CD14-positive monocyte (primary cell): ENCODE measurements at regions not wholly inside any gene's neighbourhood (a gene's known extent, or its start where the extent isn't known, plus 50 kb on each side); places are given as distances from the start of the nearest gene placed in this dataset.

Experiments
- DNase-seq, 3 donors: peaks; one replicate each; pipeline ENCODE4 v3.0.0-alpha.2; 2011 to 2022
- H2AFZ ChIP-seq: 2 replicates; pipeline ENCODE4 v1.6.0; 2012; ENCODE audit warnings: mild to moderate bottlenecking, low read depth, low read length, inconsistent platforms; ENCODE audit not compliant: insufficient read depth, poor library complexity, severe bottlenecking
- H3K27ac ChIP-seq, 2 donors: 1 replicate in 1 of 2; 2 replicates in 1 of 2; pipeline ENCODE4 v1.5.1; 2012 to 2013; ENCODE audit warnings: low read length in 2 of 2, control low read depth in 1 of 2, inconsistent platforms in 1 of 2, low read depth in 1 of 2, mild to moderate bottlenecking in 1 of 2
- H3K27me3 ChIP-seq, 2 donors: one replicate each; pipeline versions ENCODE4 v1.6.0 to v1.6.1; 2011 to 2013; ENCODE audit warnings: low read length in 2 of 2; ENCODE audit not compliant: control insufficient read depth in 2 of 2, insufficient read depth in 2 of 2
- H3K36me3 ChIP-seq, 2 donors: replicated peaks in 1 of 2; 1 replicate in 1 of 2; 2 replicates in 1 of 2; pipeline versions ENCODE4 v1.5.1 to v1.6.1; 2012 to 2013; ENCODE audit warnings: low read length in 2 of 2, control low read depth in 1 of 2, inconsistent platforms in 1 of 2, mild to moderate bottlenecking in 1 of 2; ENCODE audit not compliant: insufficient read depth in 2 of 2, control insufficient read depth in 1 of 2
- H3K4me1 ChIP-seq, 2 donors: 1 replicate in 1 of 2; 2 replicates in 1 of 2; pipeline versions ENCODE4 v1.5.1 to v1.6.1; 2012 to 2013; ENCODE audit warnings: low read length in 2 of 2, control low read depth in 1 of 2, inconsistent platforms in 1 of 2, mild to moderate bottlenecking in 1 of 2, moderate library complexity in 1 of 2; ENCODE audit not compliant: insufficient read depth in 2 of 2, control insufficient read depth in 1 of 2
- H3K4me2 ChIP-seq: replicated peaks from 2 replicates; pipeline ENCODE3; 2012; ENCODE audit warnings: low read length, moderate library complexity, mild to moderate bottlenecking; ENCODE audit not compliant: poor library complexity, severe bottlenecking; ENCODE audit errors: extremely low read depth
- H3K4me3 ChIP-seq, 3 experiments: fragments of 200-600 bp in 1 of 3; sonication (generic) in 1 of 3; replicated peaks in 1 of 3; 1 replicate in 2 of 3; 2 replicates in 1 of 3; pipeline ENCODE4 v1.5.1; 2011 to 2013; ENCODE audit warnings: low read length in 3 of 3, mild to moderate bottlenecking in 3 of 3, control low read depth in 2 of 3, low read depth in 2 of 3, inconsistent platforms in 1 of 3, moderate library complexity in 1 of 3
- H3K79me2 ChIP-seq: 2 replicates; pipeline ENCODE4 v1.6.0; 2012; ENCODE audit warnings: mild to moderate bottlenecking, control low read depth, inconsistent platforms, low read length, moderate library complexity; ENCODE audit not compliant: insufficient read depth
- H3K9ac ChIP-seq: 2 replicates; pipeline ENCODE4 v1.6.0; 2017; ENCODE audit warnings: low read length, mild to moderate bottlenecking; ENCODE audit not compliant: insufficient read depth, poor library complexity, severe bottlenecking
- H3K9me3 ChIP-seq, 2 donors: replicated peaks in 1 of 2; 1 replicate in 1 of 2; 2 replicates in 1 of 2; pipeline versions ENCODE4 v1.5.1 to v1.6.1; 2012 to 2013; ENCODE audit warnings: low read length in 2 of 2, control low read depth in 1 of 2; ENCODE audit not compliant: control insufficient read depth in 1 of 2, insufficient read depth in 1 of 2
- H4K20me1 ChIP-seq: 2 replicates; pipeline ENCODE4 v1.6.0; 2012; ENCODE audit warnings: mild to moderate bottlenecking, low read length, control low read depth, moderate library complexity; ENCODE audit not compliant: insufficient read depth
- H3K27ac Mint-ChIP-seq, 7 donors: one replicate each; pipeline ENCODE4 v1.8.0; 2020; ENCODE audit warnings: mild to moderate bottlenecking in 7 of 7, mixed read lengths in 7 of 7, moderate library complexity in 6 of 7, inconsistent platforms in 2 of 7
- H3K27me3 Mint-ChIP-seq, 3 donors: one replicate each; pipeline ENCODE4 v1.8.0; 2021 to 2022; ENCODE audit warnings: low read depth in 3 of 3, mild to moderate bottlenecking in 3 of 3, mixed read lengths in 3 of 3, moderate library complexity in 3 of 3, inconsistent platforms in 1 of 3
- H3K36me3 Mint-ChIP-seq, 2 donors: one replicate each; pipeline ENCODE4 v1.8.0; 2020; ENCODE audit warnings: mixed read lengths in 2 of 2, inconsistent platforms in 1 of 2, mild to moderate bottlenecking in 1 of 2
- H3K4me1 Mint-ChIP-seq: one replicate; pipeline ENCODE4 v1.8.0; 2020; ENCODE audit warnings: mild to moderate bottlenecking, mixed read lengths
- H3K4me3 Mint-ChIP-seq, 2 donors: one replicate each; pipeline ENCODE4 v1.8.0; 2020; ENCODE audit warnings: mild to moderate bottlenecking in 2 of 2, mixed read lengths in 2 of 2, moderate library complexity in 1 of 2
- H3K9me3 Mint-ChIP-seq, 7 donors: one replicate each; pipeline ENCODE4 v1.8.0; 2020 to 2022; ENCODE audit warnings: mixed read lengths in 7 of 7, mild to moderate bottlenecking in 6 of 7, moderate library complexity in 6 of 7, inconsistent platforms in 2 of 7
- WGBS: methylation state at CpG from one replicate; pipeline ENCODE4 v1.1.5; 2013; ENCODE audit warnings: missing lambda C conversion rate; ENCODE audit not compliant: insufficient coverage; 5-methylcytosine and 5-hydroxymethylcytosine counted together
- intact Hi-C, 2 donors: fragments of 100-400 bp; cut with micrococcal nuclease; formaldehyde crosslinking; loops; one replicate each; pipeline versions ENCODE4 v1.15.0 to v1.15.1; 2023
- TF ChIP-seq, protein P1 (sequence below): fragments of 200-600 bp; IDR thresholded peaks from one replicate; pipeline ENCODE4 v1.8.0; 2022; ENCODE audit warnings: antibody characterized with exemption, mild to moderate bottlenecking

DNA sequence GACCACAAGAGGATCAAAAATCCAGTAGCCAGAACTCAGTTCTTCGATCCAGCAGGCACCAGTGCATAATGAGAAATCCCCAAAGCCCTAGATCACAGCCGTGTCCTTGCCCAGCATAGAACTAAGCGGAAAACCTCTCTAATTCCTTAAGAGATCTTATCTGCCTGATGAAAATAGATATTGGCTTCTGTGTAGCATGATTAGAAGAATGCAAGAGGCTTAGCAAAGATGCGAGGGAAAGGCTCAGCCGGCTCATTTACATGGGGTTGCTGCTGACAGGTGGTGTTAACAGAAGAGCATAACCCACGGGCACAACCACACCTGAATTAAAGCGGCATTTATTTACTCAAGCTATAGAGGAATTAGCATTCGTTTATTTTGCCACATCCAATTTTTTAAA, 400.0 kb upstream of the ADAMTS16 start:
- no peak overlapping the region for H3K27ac Mint-ChIP-seq
- peaks cover 4% of the 10 kb centered on the region in 2 donors for H3K9me3 ChIP-seq
- H3K4me2 ChIP-seq = no peak overlapping the region
- no peak overlapping the region for H3K4me3 ChIP-seq
- TF ChIP-seq, protein P1, sequence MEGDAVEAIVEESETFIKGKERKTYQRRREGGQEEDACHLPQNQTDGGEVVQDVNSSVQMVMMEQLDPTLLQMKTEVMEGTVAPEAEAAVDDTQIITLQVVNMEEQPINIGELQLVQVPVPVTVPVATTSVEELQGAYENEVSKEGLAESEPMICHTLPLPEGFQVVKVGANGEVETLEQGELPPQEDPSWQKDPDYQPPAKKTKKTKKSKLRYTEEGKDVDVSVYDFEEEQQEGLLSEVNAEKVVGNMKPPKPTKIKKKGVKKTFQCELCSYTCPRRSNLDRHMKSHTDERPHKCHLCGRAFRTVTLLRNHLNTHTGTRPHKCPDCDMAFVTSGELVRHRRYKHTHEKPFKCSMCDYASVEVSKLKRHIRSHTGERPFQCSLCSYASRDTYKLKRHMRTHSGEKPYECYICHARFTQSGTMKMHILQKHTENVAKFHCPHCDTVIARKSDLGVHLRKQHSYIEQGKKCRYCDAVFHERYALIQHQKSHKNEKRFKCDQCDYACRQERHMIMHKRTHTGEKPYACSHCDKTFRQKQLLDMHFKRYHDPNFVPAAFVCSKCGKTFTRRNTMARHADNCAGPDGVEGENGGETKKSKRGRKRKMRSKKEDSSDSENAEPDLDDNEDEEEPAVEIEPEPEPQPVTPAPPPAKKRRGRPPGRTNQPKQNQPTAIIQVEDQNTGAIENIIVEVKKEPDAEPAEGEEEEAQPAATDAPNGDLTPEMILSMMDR = no peak
- no peak for DNase-seq
- no peaks in the 10 kb centered on the region for H4K20me1 ChIP-seq
- no peaks in the 10 kb centered on the region for H3K79me2 ChIP-seq
- no peak overlapping the region for H3K27ac ChIP-seq
- peaks cover 0 to 7% (median 3%) of the 10 kb centered on the region in 7 donors for H3K9me3 Mint-ChIP-seq
- H3K4me3 Mint-ChIP-seq = no peak overlapping the region
- no peaks in the 10 kb centered on the region for H3K27me3 ChIP-seq
- 100% methylated on average over 1 of the region's 8 CpGs for WGBS
- intact Hi-C loops = no loop called here
- H3K36me3 ChIP-seq = no peaks in the 10 kb centered on the region
- no peaks in the 10 kb centered on the region for H3K27me3 Mint-ChIP-seq
- no peak overlapping the region for H2AFZ ChIP-seq
- H3K36me3 Mint-ChIP-seq = no peaks in the 10 kb centered on the region
- no peaks in the 10 kb centered on the region for H3K4me1 Mint-ChIP-seq
- H3K9ac ChIP-seq = no peak overlapping the region
- no peaks in the 10 kb centered on the region for H3K4me1 ChIP-seq

DNA sequence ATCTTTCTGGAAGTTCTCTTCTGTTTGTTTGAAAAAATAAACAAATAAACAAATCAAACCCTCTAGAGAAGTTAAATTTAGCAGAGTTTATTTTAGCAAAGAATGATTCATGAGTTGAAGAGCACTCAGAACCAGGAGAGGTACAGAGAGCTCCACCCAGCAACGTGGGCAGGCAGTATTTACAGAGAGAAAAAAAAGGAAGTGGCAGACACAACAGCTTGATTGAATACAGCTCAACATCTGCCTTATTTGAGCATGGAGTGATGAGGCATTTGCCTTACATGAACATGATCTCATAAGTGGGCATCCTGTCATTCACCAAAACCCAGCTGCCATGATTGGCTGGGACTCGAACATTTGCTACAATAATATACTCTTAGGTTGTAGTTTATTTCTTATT, 381.6 kb upstream of the ADAMTS16 start:
- no peak for DNase-seq
- Mint-ChIP-seq H3K9me3 (peaks cover 0 to 3% (median 2%) of the 10 kb centered on the region in 7 donors), H3K4me1 (no peaks in the 10 kb centered on the region), H3K27ac (no peak overlapping the region), H3K36me3 (no peaks in the 10 kb centered on the region), H3K4me3 (no peak overlapping the region), H3K27me3 (no peaks in the 10 kb centered on the region)
- Histone ChIP-seq H3K9ac (no peak overlapping the region), H3K27ac (no peak overlapping the region), H3K9me3 (no peaks in the 10 kb centered on the region), H3K27me3 (no peaks in the 10 kb centered on the region), H3K36me3 (no peaks in the 10 kb centered on the region), H4K20me1 (no peaks in the 10 kb centered on the region), H2AFZ (no peak overlapping the region), H3K79me2 (no peaks in the 10 kb centered on the region), H3K4me2 (no peak overlapping the region), H3K4me3 (no peak overlapping the region), H3K4me1 (no peaks in the 10 kb centered on the region)
- TF ChIP-seq, protein P1 = no peak
- no CpG with 5 or more reads among the region's 2 CpGs for WGBS
- intact Hi-C loops = no loop called here
